Globus pallidus (tissue), 1 donor: ENCODE measurements at regions not wholly inside any gene's neighbourhood (a gene's known extent, or its start where the extent isn't known, plus 50 kb on each side); places are given as distances from the start of the nearest gene placed in this dataset.

Experiments
- DNase-seq: peaks from one replicate; pipeline ENCODE4 v3.0.0-alpha.2; 2015; ENCODE audit warnings: low spot score

DNA sequence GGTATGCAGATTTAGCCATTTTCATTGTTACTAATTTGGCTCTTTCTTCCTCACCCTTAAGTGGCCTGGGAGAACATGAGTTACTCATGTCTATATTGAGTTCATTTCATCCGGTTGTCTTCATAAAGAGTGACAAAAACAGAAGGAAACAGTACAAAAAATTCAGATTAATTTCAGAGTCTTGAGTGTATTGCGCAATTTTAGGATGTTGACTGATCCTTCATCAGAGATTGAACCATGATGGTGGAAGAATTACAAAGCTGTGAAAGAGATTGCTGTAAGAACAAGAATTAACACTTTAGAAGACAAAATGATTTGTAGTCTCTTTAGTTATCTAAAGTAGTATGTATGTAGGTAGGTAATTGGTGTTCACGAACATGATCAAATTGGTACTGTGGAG is 194.0 kb upstream of the PPP1R3A start:
- no peak for DNase-seq

DNA sequence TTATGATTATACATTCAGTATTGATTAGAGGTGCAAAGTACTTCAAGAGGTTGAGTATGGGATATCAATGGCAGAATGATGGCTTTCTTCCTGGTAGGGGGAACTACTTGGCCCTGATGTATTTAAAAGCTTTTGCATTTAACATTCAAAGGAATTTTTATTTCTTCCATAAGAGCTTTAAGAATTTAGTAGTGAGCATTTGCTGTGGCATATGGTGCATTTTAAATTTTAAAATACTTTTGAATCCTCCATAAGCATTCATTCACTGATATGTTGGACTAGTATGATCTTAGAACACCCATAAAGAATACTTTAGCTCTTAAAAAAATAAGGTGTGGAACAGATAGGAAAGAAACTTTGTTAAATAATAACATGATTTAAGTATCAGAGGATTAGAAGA is 191.9 kb upstream of the PPP1R3A start:
- no peak for DNase-seq

DNA sequence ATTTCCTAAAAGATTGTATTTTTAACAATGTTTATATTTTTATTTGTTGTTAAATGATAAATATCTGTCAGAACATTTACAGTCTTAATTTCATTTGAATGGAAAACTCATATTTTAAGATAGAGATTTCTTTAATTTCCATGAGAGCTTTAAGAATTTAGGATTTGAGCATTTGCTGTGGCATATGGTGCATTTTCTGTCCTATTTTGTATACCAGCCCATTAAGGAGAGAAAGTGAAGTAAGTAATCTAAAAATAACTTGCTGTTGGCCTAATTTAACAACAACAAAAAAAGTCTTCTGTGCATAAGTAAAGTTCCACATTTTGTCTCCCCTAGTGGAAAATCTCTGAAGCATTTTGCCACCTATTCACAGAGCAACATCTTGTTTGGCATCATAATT is 190.9 kb upstream of the PPP1R3A start:
- no peak for DNase-seq

- DNase-seq: no peak
Observed at GRCh38 chr7:114109304-114109703, 190.5 kb upstream of the PPP1R3A start.

DNA sequence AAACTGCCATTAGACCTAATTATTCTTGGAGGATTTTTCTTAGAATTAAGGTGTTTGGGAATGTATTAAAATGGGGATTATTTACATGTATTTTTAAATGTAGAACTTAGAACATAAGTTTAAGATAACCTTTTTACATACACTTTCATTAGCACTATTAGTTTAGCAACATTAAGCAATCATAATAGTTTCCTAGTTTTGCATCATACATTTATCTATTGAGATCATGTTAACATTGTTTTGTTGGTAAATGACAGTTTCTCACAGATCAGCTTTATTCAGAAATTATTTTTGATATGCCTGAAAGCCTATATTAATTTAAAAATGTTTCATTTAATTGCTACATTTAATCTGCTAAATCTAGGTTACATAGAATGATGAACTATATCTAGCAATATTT is 189.7 kb upstream of the PPP1R3A start:
- no peak for DNase-seq

DNA sequence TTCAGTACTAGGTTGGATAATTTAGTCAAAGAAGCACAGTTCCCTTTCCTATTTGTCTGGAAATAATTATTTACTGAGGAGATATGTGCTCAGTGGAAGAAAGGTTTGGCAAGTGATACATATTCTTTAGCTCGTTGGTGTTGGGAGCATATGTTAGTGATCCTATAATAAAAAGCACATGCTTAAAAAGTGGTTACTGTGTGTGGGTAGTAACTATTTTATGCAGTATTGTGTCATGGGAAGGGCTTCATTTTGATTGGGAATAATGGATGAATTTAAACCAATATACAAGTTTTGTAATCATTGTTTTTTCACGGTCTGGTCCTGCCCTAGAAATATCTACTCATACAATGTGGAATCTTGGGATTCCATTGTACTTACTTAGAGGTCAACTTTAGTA is 188.7 kb upstream of the PPP1R3A start:
- no peak for DNase-seq

- no peak for DNase-seq
Observed at GRCh38 chr7:114104035-114104434, 185.2 kb upstream of the PPP1R3A start.

- no peak for DNase-seq
Observed at GRCh38 chr7:114102996-114103395, 184.2 kb upstream of the PPP1R3A start.

DNA sequence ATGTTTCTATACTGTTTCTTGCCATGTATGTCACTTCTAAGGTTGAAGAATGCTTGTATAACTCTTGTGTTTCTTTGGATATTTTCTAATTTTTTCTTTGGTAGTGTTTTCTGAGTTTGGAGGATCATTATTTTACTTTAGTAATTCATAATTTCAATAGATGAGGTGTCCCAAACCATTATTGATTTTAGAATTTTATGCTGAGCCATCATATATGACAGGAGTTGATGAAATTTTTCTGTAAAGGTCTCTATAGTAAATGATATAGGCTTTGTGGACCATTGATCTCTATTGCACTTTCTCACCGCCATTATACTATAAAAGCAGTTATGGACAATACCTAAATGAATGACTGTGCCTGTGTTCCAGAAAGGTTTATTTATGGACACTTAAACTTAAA is 183.3 kb upstream of the PPP1R3A start:
- DNase-seq: no peak

DNA sequence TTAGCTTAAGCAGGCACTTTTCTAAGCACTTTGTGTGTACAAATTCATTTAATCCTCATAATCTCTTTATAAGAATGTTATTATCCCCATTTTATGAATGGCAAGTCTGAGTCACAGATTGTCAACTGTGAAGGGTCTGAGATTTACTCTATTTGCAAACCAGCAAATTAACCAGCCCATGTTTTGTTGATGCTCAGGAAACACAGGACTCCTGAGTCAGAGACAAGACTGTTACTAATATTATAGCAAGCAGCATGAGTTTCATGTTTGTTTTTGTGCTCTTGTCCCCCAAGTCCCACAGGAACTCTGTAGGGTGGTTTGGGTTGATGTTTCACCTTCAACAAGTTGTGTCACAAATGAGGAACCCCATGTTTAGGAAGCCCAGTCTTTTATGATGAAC is 182.0 kb upstream of the PPP1R3A start:
- no peak for DNase-seq

GRCh38 chr7:114099337-114099736 is 180.5 kb upstream of the PPP1R3A start:
- no peak for DNase-seq

- no peak for DNase-seq
Observed at GRCh38 chr7:114095885-114096284, 177.1 kb upstream of the PPP1R3A start.

DNA sequence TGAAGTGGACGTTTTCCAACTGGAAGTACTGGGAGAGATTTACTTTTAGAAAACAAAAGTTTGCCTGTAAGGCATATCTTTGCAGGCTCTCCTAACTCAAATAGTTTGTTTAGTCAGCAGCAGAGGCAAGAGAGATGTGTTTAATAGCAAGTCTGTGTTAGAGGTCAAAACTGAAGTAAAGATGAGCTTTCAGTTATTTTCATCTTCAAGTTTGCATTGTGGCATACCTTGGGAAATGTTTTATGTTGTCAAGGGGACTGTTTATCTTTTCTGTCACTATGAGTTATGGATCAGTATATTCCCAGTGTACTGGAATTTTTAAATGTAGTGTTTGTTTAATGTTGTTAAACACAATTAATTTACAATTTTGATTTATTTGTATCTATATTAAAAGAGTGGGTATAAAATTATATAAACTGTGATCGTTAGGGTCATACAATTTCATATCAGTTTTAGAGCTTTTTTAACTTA is 169.7 kb upstream of the PPP1R3A start:
- DNase-seq: no peak

- DNase-seq: no peak
Observed at GRCh38 chr7:114087653-114088469, 169.1 kb upstream of the PPP1R3A start.

DNA sequence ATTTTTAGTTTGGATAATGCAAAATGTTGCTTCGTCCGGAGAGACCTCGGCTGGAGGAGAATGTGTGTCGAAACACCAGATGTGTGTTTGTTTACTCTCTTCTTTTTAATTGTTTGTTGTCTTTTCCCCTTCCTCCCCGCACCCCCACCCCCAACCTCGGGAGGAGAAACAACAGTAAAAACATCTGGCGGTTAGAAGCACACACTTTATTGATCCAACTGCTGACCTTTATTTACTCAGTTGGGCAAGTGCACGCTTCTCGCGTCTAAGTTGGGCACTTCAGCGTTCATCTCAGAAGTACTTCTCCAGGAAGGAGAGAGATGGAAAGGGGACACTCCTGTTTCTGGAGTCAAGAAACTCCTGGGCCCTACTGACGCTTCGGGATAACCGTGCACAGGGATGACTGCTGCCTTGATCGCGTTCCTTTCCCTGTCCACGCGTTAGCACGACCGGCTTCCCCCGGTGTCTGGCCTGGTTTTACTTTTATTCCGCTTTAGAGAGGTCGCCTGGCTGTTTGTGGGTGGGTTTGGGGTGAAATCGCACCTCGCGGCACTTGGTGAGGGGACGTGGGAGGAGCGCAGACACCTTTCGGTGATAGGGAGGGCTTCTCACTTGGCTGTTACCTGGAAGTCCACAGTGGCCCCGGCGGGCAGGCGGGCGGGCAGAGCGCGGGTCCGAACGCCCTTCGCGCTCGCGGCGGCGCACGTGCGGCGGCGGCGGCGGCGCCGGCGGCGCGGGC is 168.3 kb upstream of the PPP1R3A start:
- DNase-seq: no peak

DNA sequence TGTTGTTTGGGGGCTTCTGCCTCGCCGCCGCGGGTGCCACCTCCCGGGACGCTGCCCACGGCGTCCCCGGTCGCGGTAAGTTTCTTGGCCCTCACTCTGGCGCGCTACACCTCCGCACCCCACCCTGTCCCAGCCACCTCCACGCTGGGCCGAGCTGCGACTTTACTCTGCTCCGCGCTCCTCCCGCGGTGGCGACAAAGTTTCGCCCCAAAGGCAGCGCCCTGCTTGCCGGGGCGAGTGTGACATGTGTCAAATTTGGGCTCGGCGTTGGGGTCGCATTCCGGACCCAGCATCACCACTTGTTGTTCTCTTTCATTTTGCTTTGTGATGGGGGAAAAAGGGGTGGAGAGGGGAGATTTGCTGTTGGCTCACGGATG is 167.7 kb upstream of the PPP1R3A start:
- DNase-seq: no peak

GRCh38 chr7:114085592-114086501 is 167.0 kb upstream of the PPP1R3A start:
- DNase-seq: peak; percentile 64

GRCh38 chr7:114085313-114085591 is 166.4 kb upstream of the PPP1R3A start:
- DNase-seq: no peak

- DNase-seq: peak; percentile 15
Observed at GRCh38 chr7:114084472-114085312, 165.9 kb upstream of the PPP1R3A start.

- DNase-seq: no peak
Observed at GRCh38 chr7:114084002-114084471, 165.2 kb upstream of the PPP1R3A start.

DNA sequence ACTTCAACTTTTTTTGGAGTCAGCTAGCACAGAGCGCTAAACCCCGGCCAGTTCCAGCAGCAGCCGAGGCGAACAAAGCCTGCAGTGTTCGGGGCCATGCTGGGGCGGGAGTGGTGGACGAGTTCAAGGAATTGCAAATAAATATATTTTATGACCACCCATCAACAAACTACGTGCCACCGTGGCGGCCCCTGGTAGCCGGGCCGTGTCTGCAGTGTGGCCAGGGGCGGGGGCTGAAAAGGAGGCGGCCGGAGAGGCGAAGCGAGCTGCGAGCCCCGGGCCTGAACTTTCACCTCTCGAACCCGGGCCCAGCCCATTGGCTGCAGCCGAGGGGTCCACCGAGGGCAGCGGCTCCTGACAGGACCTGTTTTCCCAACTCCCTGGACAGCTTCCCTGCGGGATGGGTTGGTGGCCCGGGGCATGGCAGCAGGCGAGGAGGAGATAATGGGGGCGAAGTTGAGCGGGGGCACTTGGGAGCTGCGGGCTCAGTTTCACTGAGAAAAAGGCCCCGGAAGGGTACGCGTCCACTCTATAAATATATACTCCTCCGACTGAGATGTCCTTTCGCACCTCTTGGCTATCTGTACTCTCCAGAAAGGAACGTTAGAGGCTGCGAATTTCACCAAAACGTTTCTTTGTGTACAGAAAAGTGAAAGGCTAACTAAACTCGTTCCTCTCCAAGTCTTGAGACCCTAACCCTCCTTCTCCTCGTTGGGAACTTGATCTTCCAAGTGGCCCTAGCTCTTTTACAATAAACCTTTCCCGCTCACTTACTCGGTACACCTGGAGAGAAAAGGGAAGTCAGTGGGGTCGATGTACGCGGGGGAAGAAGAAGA is 164.6 kb upstream of the PPP1R3A start:
- peak; percentile 18 for DNase-seq
